H1 (cell line): ENCODE measurements at regions not wholly inside any gene's neighbourhood (a gene's known extent, or its start where the extent isn't known, plus 50 kb on each side); places are given as distances from the start of the nearest gene placed in this dataset.

Source experiments
- CTCF ChIA-PET: fragments of 300-600 bp; sonication (Branson Sonifier 250); formaldehyde crosslinking; loops from one replicate; lab custom pipeline; 2021; ENCODE audit not compliant: partially characterized antibody; lab: Charles Lee
- POLR2A ChIA-PET: fragments of 300-600 bp; sonication (Branson Sonifier 250); formaldehyde crosslinking; loops from one replicate; lab custom pipeline; 2021; ENCODE audit warnings: inconsistent platforms; ENCODE audit not compliant: partially characterized antibody; lab: Charles Lee
- DNase-seq, 2 experiments: peaks; one replicate each; pipeline versions ENCODE4 v3.0.0 to v3.0.0-alpha.2; 2010 to 2022; ENCODE audit warnings: low spot score in 2 of 2, low read depth in 1 of 2, mixed read lengths in 1 of 2
- FAIRE-seq: peaks from 2 replicates; lab custom pipeline; 2011; peaks lifted over from hg19 to GRCh38; lab: Jason Lieb, UNC
- H2AFZ ChIP-seq: 2 replicates; pipeline ENCODE4 v1.8.1; 2012; ENCODE audit warnings: low read length, inconsistent platforms
- H2AK5ac ChIP-seq: 2 replicates; pipeline ENCODE4 v1.6.1; 2013; ENCODE audit warnings: low read depth, low read length
- H2BK120ac ChIP-seq: replicated peaks from 2 replicates; pipeline ENCODE3; 2013; ENCODE audit warnings: low read depth, low read length, inconsistent platforms
- H2BK12ac ChIP-seq: 2 replicates; pipeline ENCODE4 v1.6.1; 2013; ENCODE audit warnings: low read depth, low read length
- H2BK15ac ChIP-seq: 2 replicates; pipeline ENCODE4 v1.6.1; 2013; ENCODE audit warnings: low read length
- H2BK20ac ChIP-seq: 2 replicates; pipeline ENCODE4 v1.6.1; 2013; ENCODE audit warnings: low read length
- H2BK5ac ChIP-seq: 2 replicates; pipeline ENCODE4 v1.6.1; 2013; ENCODE audit warnings: low read depth, low read length
- H3K14ac ChIP-seq: 2 replicates; pipeline ENCODE4 v1.6.1; 2013; ENCODE audit warnings: inconsistent platforms; ENCODE audit not compliant: insufficient read length
- H3K18ac ChIP-seq: 2 replicates; pipeline ENCODE4 v1.6.1; 2013; ENCODE audit warnings: low read length; ENCODE audit errors: extremely low read depth
- H3K23ac ChIP-seq: 2 replicates; pipeline ENCODE4 v1.6.1; 2013; ENCODE audit warnings: inconsistent platforms; ENCODE audit not compliant: insufficient read length
- H3K23me2 ChIP-seq: 2 replicates; pipeline ENCODE4 v1.6.1; 2013; ENCODE audit warnings: low read depth, low read length
- H3K27ac ChIP-seq: 2 replicates; pipeline ENCODE4 v1.6.1; 2011; ENCODE audit warnings: low read depth, low read length, inconsistent platforms
- H3K27me3 ChIP-seq, 4 experiments: replicated peaks in 1 of 4; 1 replicate in 1 of 4; 2 replicates in 3 of 4; pipeline versions ENCODE4 v1.6.1 to v1.8.1; 2011 to 2013; ENCODE audit warnings: low read length in 3 of 4, mild to moderate bottlenecking in 3 of 4, inconsistent platforms in 2 of 4, mixed read lengths in 2 of 4, moderate library complexity in 1 of 4; ENCODE audit not compliant: control insufficient read depth in 3 of 4, insufficient read depth in 3 of 4; ENCODE audit errors: extremely low read depth in 1 of 4
- H3K36me3 ChIP-seq, 4 experiments: 2 replicates each; pipeline versions ENCODE4 v1.6.1 to v1.8.1; 2011 to 2013; ENCODE audit warnings: mild to moderate bottlenecking in 4 of 4, low read length in 3 of 4, moderate library complexity in 2 of 4, control low read depth in 1 of 4, inconsistent platforms in 1 of 4; ENCODE audit not compliant: insufficient read depth in 4 of 4, control insufficient read depth in 2 of 4
- H3K4ac ChIP-seq: replicated peaks from 2 replicates; pipeline ENCODE3; 2013; ENCODE audit warnings: low read length, low read depth, mixed read lengths, inconsistent platforms; ENCODE audit not compliant: insufficient read length
- H3K4me1 ChIP-seq, 4 experiments: replicated peaks in 1 of 4; 1 replicate in 1 of 4; 2 replicates in 3 of 4; pipeline versions ENCODE4 v1.6.1 to v1.8.1; 2011 to 2013; ENCODE audit warnings: low read length in 3 of 4, inconsistent platforms in 2 of 4, mixed read lengths in 1 of 4; ENCODE audit not compliant: insufficient read depth in 4 of 4, control insufficient read depth in 3 of 4
- H3K4me2 ChIP-seq, 2 experiments: 2 replicates each; pipeline versions ENCODE4 v1.6.1 to v1.8.1; 2011 to 2013; ENCODE audit warnings: low read depth in 2 of 2, low read length in 2 of 2, control low read depth in 1 of 2, inconsistent platforms in 1 of 2, mild to moderate bottlenecking in 1 of 2; ENCODE audit not compliant: insufficient read depth in 1 of 2
- H3K4me3 ChIP-seq, 4 experiments: fragments of 200-600, 300-600 bp in 1 of 4; sonication (generic), shearing (Covaris generic), sonication (Bioruptor Twin) in 1 of 4; 2 replicates each; pipeline versions ENCODE4 v1.5.1 to v1.8.1; 2011 to 2016; ENCODE audit warnings: low read length in 4 of 4, low read depth in 3 of 4, control low read depth in 2 of 4, inconsistent platforms in 2 of 4, mild to moderate bottlenecking in 2 of 4, mixed read lengths in 1 of 4, moderate library complexity in 1 of 4; ENCODE audit not compliant: insufficient read depth in 2 of 4; ENCODE audit errors: extremely low read depth in 1 of 4
- H3K56ac ChIP-seq: replicated peaks from 2 replicates; pipeline ENCODE3; 2013; ENCODE audit warnings: low read depth, mild to moderate bottlenecking, mixed read lengths, low read length, inconsistent platforms; ENCODE audit not compliant: insufficient read length
- H3K79me1 ChIP-seq: 2 replicates; pipeline ENCODE4 v1.6.1; 2013; ENCODE audit warnings: low read depth, low read length, control low read depth
- H3K79me2 ChIP-seq, 2 experiments: 2 replicates each; pipeline versions ENCODE4 v1.6.1 to v1.8.1; 2012 to 2013; ENCODE audit warnings: low read length in 2 of 2, mild to moderate bottlenecking in 2 of 2, inconsistent platforms in 1 of 2; ENCODE audit not compliant: insufficient read depth in 2 of 2, control insufficient read depth in 1 of 2
- H3K9ac ChIP-seq, 4 experiments: replicated peaks in 1 of 4; 1 replicate in 1 of 4; 2 replicates in 3 of 4; pipeline versions ENCODE4 v1.6.1 to v1.8.1; 2011 to 2013; ENCODE audit warnings: low read depth in 3 of 4, low read length in 3 of 4, control low read depth in 2 of 4, mild to moderate bottlenecking in 2 of 4, moderate library complexity in 2 of 4, inconsistent platforms in 1 of 4; ENCODE audit errors: extremely low read depth in 1 of 4
- H3K9me3 ChIP-seq, 2 experiments: 2 replicates each; pipeline versions ENCODE4 v1.6.1 to v1.8.1; 2012 to 2013; ENCODE audit warnings: mild to moderate bottlenecking in 2 of 2, moderate library complexity in 2 of 2, control low read depth in 1 of 2, inconsistent platforms in 1 of 2, low read depth in 1 of 2, low read length in 1 of 2, mixed read lengths in 1 of 2; ENCODE audit not compliant: insufficient read depth in 2 of 2
- H4K20me1 ChIP-seq, 2 experiments: replicated peaks in 1 of 2; 2 replicates each; pipeline versions ENCODE3 to v1.8.1; 2011 to 2013; ENCODE audit warnings: inconsistent platforms in 2 of 2, low read length in 2 of 2, mild to moderate bottlenecking in 1 of 2; ENCODE audit not compliant: insufficient read depth in 2 of 2, control insufficient read depth in 1 of 2
- H4K5ac ChIP-seq: 2 replicates; pipeline ENCODE4 v1.6.1; 2013; ENCODE audit warnings: low read length, low read depth, mixed read lengths, inconsistent platforms; ENCODE audit not compliant: insufficient read length
- H4K8ac ChIP-seq: 2 replicates; pipeline ENCODE4 v1.8.0; 2013; ENCODE audit warnings: mild to moderate bottlenecking, moderate library complexity, low read length, inconsistent platforms; ENCODE audit not compliant: insufficient read depth; ENCODE audit errors: extremely low read depth
- H4K91ac ChIP-seq: replicated peaks from 2 replicates; pipeline ENCODE3; 2013; ENCODE audit warnings: low read length, mixed read lengths, inconsistent platforms; ENCODE audit not compliant: insufficient read length
- CTBP2 ChIP-seq: IDR thresholded peaks from 2 replicates; pipeline ENCODE4 v1.7.0; 2011; ENCODE audit warnings: borderline replicate concordance, mild to moderate bottlenecking, moderate library complexity, mixed read lengths, low read length; ENCODE audit not compliant: insufficient read depth, insufficient read length
- CTCF ChIP-seq, 3 experiments: IDR thresholded peaks; 1 replicate in 2 of 3; 2 replicates in 1 of 3; pipeline versions ENCODE4 v1.5.1 to v1.6.1; 2011; ENCODE audit warnings: low read length in 3 of 3, mild to moderate bottlenecking in 3 of 3, inconsistent platforms in 2 of 3, low read depth in 1 of 3, moderate library complexity in 1 of 3; ENCODE audit not compliant: insufficient read depth in 1 of 3; ENCODE audit errors: control extremely low read depth in 1 of 3
- EZH2 ChIP-seq: fragments of 200-600 bp; sonication (generic); IDR thresholded peaks from 2 replicates; pipeline ENCODE4 v1.7.1; 2012; ENCODE audit warnings: low read depth, mild to moderate bottlenecking, moderate library complexity, low read length, inconsistent platforms; ENCODE audit not compliant: severe bottlenecking
- GTF2F1 ChIP-seq: IDR thresholded peaks from 2 replicates; pipeline ENCODE4 v1.6.1; 2012; ENCODE audit warnings: low read depth, low read length, improper control_type of control experiment, borderline replicate concordance
- HDAC6 ChIP-seq: IDR thresholded peaks from one replicate; pipeline ENCODE4 v1.7.1; 2012; ENCODE audit warnings: low read depth, mild to moderate bottlenecking, inconsistent platforms, low read length, moderate library complexity
- KDM4A ChIP-seq: IDR thresholded peaks from one replicate; pipeline ENCODE4 v1.7.1; 2012; ENCODE audit warnings: low read depth, mild to moderate bottlenecking, moderate library complexity, low read length, inconsistent platforms; ENCODE audit not compliant: severe bottlenecking
- PHF8 ChIP-seq: fragments of 200-600 bp; sonication (generic); conservative IDR thresholded peaks from 2 replicates; pipeline ENCODE4 v1.7.1; 2012; ENCODE audit warnings: low read depth, mild to moderate bottlenecking, inconsistent platforms, low read length, moderate library complexity
- RFX5 ChIP-seq: IDR thresholded peaks from 2 replicates; pipeline ENCODE4 v1.6.1; 2011; ENCODE audit warnings: low read depth, low read length, improper control_type of control experiment, borderline replicate concordance
- SIRT6 ChIP-seq: IDR thresholded peaks from one replicate; pipeline ENCODE4 v1.7.1; 2012; ENCODE audit warnings: low read length, inconsistent platforms
- SIX5 ChIP-seq: IDR thresholded peaks from 2 replicates; pipeline ENCODE4 v1.6.1; 2011; ENCODE audit warnings: mild to moderate bottlenecking, low read depth, low read length
- SP2 ChIP-seq: IDR thresholded peaks from 2 replicates; pipeline ENCODE4 v1.6.1; 2012; ENCODE audit warnings: mild to moderate bottlenecking, low read length, inconsistent platforms
- TAF7 ChIP-seq: optimal IDR thresholded peaks from 2 replicates; pipeline ENCODE3; 2011; ENCODE audit warnings: low read depth, mild to moderate bottlenecking, inconsistent platforms, low read length, moderate library complexity, borderline replicate concordance
- ZNF274 ChIP-seq: IDR thresholded peaks from 2 replicates; pipeline ENCODE4 v1.7.0; 2012; ENCODE audit warnings: low read length, borderline replicate concordance; ENCODE audit errors: extremely low read depth
- WGBS, 2 experiments: shearing (Covaris generic) in 1 of 2; methylation state at CpG; one replicate each; pipeline versions ENCODE4 v1.1.6 to v1.1.7; 2013 to 2015; ENCODE audit warnings: low lambda C conversion rate in 2 of 2, mixed read lengths in 2 of 2, inconsistent platforms in 1 of 2, low coverage in 1 of 2, missing lambda C conversion rate in 1 of 2; ENCODE audit not compliant: insufficient replicate concordance in 2 of 2, insufficient coverage in 1 of 2, insufficient read length in 1 of 2; ENCODE audit errors: extremely low coverage in 1 of 2, missing lambda C conversion rate in 1 of 2; 5-methylcytosine and 5-hydroxymethylcytosine counted together

- DNase-seq, result no peak
- no peak overlapping the region for H2BK12ac ChIP-seq
- no peak overlapping the region for H3K23ac ChIP-seq
- no peak overlapping the region for H3K4me2 ChIP-seq
- FAIRE-seq, result no peak
- no peak overlapping the region for H4K8ac ChIP-seq
- H3K18ac ChIP-seq, result no peak overlapping the region
- H2AK5ac ChIP-seq, result no peak overlapping the region
- H3K79me2 ChIP-seq, result no peaks in the 10 kb centered on the region
- H3K4ac ChIP-seq, result no peak overlapping the region
- no peaks in the 10 kb centered on the region for H3K23me2 ChIP-seq
- no peak overlapping the region for H3K56ac ChIP-seq
- ChIA-PET POLR2A (no interaction called here), CTCF (no interaction called here)
- no peaks in the 10 kb centered on the region for H3K79me1 ChIP-seq
- 88% methylated on average over 1 of the region's 1 CpG; no CpG with 5 or more reads in 1 of the 2 experiments for WGBS, 2 experiments
- H3K27me3 ChIP-seq, result no peaks in the 10 kb centered on the region
- H3K9me3 ChIP-seq, result no peaks in the 10 kb centered on the region
- no peaks in the 10 kb centered on the region for H4K20me1 ChIP-seq
- H3K27ac ChIP-seq, result no peak overlapping the region
- no peak overlapping the region for H2BK5ac ChIP-seq
- H4K5ac ChIP-seq, result no peak overlapping the region
- H3K4me1 ChIP-seq, result no peaks in the 10 kb centered on the region
- no peak overlapping the region for H2AFZ ChIP-seq
- no peak overlapping the region for H2BK15ac ChIP-seq
- no peak overlapping the region for H4K91ac ChIP-seq
- no peak overlapping the region for H2BK20ac ChIP-seq
- H3K4me3 ChIP-seq, result no peak overlapping the region
- H3K14ac ChIP-seq, result no peak overlapping the region
- no peak overlapping the region for H3K9ac ChIP-seq
- H2BK120ac ChIP-seq, result no peak overlapping the region
- H3K36me3 ChIP-seq, result no peaks in the 10 kb centered on the region
- TF ChIP-seq SIX5, result no peak
- no peak for TF ChIP-seq SP2
- no peak for TF ChIP-seq CTCF (IDR thresholded peaks at IDR 0.05; ENCODE audit: control extremely low read depth in 1 of 3, insufficient read depth in 1 of 3, low read depth in 1 of 3, low read length in 3 of 3)
- TF ChIP-seq EZH2, result no peak
- no peak for TF ChIP-seq TAF7
- no peak for TF ChIP-seq CTBP2
- no peak for TF ChIP-seq RFX5
- no peak for TF ChIP-seq PHF8
- no peak for TF ChIP-seq ZNF274
- TF ChIP-seq SIRT6, result no peak
- no peak for TF ChIP-seq KDM4A
- no peak for TF ChIP-seq HDAC6
- TF ChIP-seq GTF2F1, result no peak
Observed at GRCh38 chr5:33371660-33372059, 69.1 kb upstream of the TARS1 start.
